ENCODE measurements at regions not wholly inside any gene's neighbourhood (a gene's known extent, or its start where the extent isn't known, plus 50 kb on each side); places are given as distances from the start of the nearest gene placed in this dataset.

DNA sequence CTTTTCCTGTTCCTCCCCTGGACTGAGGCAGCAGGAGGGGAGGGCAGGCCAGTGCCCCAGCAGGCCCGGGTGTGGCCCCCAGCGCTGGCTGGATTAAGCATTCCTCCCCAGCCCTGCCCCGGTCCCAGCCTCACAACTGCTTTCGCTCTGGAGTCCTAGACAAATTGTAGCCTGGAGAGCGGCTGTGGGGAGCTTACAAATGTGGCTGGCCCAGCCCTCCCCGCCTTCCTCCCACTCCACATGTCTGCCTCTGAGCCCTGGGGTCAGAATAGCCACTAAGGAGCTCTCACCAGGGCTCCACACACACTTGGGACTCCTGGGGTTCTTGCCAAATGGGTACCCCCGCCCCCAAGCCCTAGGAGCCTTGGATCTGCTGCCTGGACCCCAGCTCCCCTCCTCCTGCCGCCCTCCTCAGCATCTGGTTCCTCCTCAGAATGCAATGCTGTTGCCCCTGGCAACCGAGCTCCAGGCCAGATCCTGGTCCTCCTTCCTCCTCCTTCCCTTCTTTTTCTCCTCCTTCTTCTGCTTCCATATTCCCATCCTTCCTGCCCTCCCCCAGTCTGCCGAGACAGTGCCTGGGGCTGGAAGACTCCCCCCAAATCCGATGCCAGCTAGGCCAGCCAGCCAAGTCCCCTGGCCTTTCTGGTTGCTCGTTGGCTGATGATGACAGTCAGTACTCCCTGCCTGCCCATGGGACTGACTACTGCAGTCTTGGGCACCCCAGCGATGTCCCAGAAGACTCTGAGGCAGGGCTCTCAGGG is 91.1 kb downstream of the LINGO1 start:
- Histone ChIP-seq H3K27me3 (ENCODE audit: control insufficient read depth in 1 of 2, insufficient read depth in 2 of 2, low read length in 2 of 2) (no peaks in the 10 kb centered on the region), H3K4me1 (ENCODE audit: control insufficient read depth in 1 of 2, insufficient read depth in 2 of 2, low read length in 2 of 2) (peaks cover 17 to 27% of the 10 kb centered on the region in 2 donors), H3K9ac (ENCODE audit: low read depth in 1 of 2, low read length in 2 of 2) (no peak overlapping the region), H3K36me3 (ENCODE audit: control insufficient read depth in 1 of 2, insufficient read depth in 2 of 2, low read length in 2 of 2) (no peaks in the 10 kb centered on the region), H3K9me3 (ENCODE audit: control insufficient read depth in 1 of 2, low read length in 2 of 2) (no peaks in the 10 kb centered on the region), H3K4me3 (ENCODE audit: low read depth in 1 of 2, low read length in 2 of 2) (no peak overlapping the region), H3K27ac (ENCODE audit: low read depth, low read length) (no peak overlapping the region)

DNA sequence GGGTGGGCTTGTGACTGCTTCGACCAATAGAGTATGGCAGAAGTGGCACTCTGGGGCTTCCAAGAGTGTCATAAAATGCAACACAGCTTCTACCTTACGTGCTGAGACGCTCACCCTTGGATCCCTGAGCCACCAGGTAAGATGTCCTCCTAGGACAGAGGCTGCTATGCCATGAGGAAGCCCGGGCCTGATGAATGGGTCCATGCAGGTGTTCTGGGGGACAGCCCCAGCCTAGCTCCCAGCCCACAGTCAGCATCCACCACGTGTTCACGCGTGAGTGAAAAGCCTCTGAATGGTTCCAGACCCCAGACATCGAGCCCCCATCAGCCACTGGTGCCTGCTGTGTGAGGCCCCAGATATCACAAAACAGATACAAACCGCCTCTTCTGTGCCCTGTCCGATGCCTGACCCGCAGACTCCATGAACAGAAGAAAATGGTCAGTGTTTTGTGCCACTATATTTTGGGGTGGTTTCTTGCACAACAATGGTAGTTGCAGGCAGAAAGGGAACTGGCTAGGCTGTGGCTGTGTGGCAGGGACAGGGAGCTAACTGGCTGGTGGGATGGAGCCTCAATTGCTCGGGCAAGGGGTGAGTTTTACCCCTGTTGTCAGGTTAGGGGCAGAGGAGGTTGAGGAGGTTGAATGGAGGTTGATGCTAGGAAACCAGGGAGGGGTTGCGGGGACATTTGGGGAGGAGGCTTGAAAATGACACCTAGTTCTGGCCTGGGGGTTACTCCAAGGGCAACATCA is 92.2 kb downstream of the LINGO1 start:
- Histone ChIP-seq H3K9ac (ENCODE audit: low read depth in 1 of 2, low read length in 2 of 2) (no peak overlapping the region), H3K27ac (ENCODE audit: low read depth, low read length) (no peak overlapping the region), H3K4me1 (ENCODE audit: control insufficient read depth in 1 of 2, insufficient read depth in 2 of 2, low read length in 2 of 2) (peaks cover 17 to 33% of the 10 kb centered on the region in 2 donors), H3K27me3 (ENCODE audit: control insufficient read depth in 1 of 2, insufficient read depth in 2 of 2, low read length in 2 of 2) (no peaks in the 10 kb centered on the region), H3K36me3 (ENCODE audit: control insufficient read depth in 1 of 2, insufficient read depth in 2 of 2, low read length in 2 of 2) (no peaks in the 10 kb centered on the region), H3K4me3 (ENCODE audit: low read depth in 1 of 2, low read length in 2 of 2) (no peak overlapping the region), H3K9me3 (ENCODE audit: control insufficient read depth in 1 of 2, low read length in 2 of 2) (no peaks in the 10 kb centered on the region)

DNA sequence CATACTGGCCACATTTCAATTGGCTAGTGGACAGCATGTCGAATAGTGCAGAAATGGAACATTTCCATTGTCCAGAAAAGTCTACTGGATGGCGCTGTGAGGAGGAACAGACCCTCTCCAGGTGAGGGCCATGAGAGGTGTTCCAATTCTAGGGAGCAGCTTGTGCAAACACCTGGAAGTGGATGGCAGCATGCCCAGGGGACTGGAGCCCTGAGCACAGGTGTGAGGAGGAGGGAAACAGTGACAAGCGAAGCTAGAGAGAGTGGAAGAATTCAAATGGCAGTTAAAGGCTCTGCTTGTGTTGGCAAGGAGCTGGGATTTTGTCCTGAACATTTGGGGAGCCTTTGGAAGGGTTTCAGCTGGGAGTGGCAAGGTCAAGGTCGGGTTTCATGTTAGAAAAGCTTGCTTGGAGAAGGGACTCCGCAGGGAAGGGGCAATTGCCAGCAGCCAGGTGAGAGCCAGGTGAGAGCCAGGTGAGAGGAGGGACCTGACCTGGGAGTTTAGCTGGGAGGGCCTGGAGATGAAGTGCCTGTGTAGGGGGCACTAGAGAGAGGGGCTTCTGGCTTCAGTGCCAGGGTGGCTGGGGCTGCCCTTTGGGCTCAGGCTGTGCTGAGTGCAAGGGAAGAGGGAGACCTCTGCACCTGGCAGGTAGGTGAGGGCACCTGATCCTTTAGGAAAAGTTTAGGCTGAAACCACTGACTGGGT is 93.8 kb downstream of the LINGO1 start:
- no peaks in the 10 kb centered on the region for H3K36me3 ChIP-seq (ENCODE audit: control insufficient read depth in 1 of 2, insufficient read depth in 2 of 2, low read length in 2 of 2)
- H3K4me3 ChIP-seq (ENCODE audit: low read depth in 1 of 2, low read length in 2 of 2): no peak overlapping the region
- H3K27ac ChIP-seq (ENCODE audit: low read depth, low read length): no peak overlapping the region
- no peaks in the 10 kb centered on the region for H3K27me3 ChIP-seq (ENCODE audit: control insufficient read depth in 1 of 2, insufficient read depth in 2 of 2, low read length in 2 of 2)
- no peaks in the 10 kb centered on the region for H3K9me3 ChIP-seq (ENCODE audit: control insufficient read depth in 1 of 2, low read length in 2 of 2)
- H3K4me1 ChIP-seq (ENCODE audit: control insufficient read depth in 1 of 2, insufficient read depth in 2 of 2, low read length in 2 of 2): peaks cover 17 to 30% of the 10 kb centered on the region in 2 donors
- no peak overlapping the region for H3K9ac ChIP-seq (ENCODE audit: low read depth in 1 of 2, low read length in 2 of 2)

DNA sequence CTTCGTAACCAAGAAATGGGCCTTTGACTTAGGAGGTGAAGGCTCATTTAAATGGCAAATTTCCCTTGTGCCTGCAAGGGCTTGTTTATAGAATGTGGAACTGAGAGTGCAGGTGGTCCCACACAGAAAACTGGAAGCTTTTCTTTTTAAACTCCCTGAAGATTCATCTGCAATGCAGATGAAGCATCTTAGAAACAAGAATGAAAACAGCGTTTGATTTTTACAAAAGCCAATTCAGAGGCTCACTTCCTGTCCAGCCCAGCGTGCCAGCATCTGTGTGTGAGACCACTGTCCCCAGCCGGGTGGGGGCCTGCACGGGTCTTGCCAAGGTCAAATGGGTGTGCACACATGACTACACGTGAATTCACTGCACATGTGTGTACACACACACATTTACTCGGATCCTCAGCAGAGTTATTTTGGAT is 94.7 kb downstream of the LINGO1 start:
- Histone ChIP-seq H3K9me3 (ENCODE audit: control insufficient read depth in 1 of 2, low read length in 2 of 2) (no peaks in the 10 kb centered on the region), H3K4me3 (ENCODE audit: low read depth in 1 of 2, low read length in 2 of 2) (no peak overlapping the region), H3K36me3 (ENCODE audit: control insufficient read depth in 1 of 2, insufficient read depth in 2 of 2, low read length in 2 of 2) (no peaks in the 10 kb centered on the region), H3K27ac (ENCODE audit: low read depth, low read length) (no peak overlapping the region), H3K27me3 (ENCODE audit: control insufficient read depth in 1 of 2, insufficient read depth in 2 of 2, low read length in 2 of 2) (no peaks in the 10 kb centered on the region), H3K4me1 (ENCODE audit: control insufficient read depth in 1 of 2, insufficient read depth in 2 of 2, low read length in 2 of 2) (peaks cover 10 to 24% of the 10 kb centered on the region in 2 donors), H3K9ac (ENCODE audit: low read depth in 1 of 2, low read length in 2 of 2) (no peak overlapping the region)

DNA sequence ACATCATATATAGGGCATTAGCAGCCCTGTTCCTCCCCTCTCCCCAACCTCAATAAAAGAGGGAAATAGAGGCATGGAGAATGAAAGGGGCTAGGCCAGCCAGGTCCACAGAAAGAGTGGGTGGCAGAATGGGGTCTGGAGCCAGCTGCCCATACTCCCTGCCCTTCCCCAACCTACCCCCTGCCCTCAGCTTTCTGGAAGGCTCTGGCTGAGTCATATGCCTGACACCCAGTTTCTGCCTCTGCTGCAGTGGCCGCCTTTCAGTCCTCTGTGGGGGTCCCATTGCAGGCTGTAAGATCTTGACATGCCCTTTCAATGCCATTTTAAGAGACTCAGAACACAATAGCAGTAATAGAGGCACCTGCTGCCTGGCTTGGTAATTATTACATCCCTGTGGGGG is 95.7 kb downstream of the LINGO1 start:
- no peak overlapping the region for H3K4me3 ChIP-seq (ENCODE audit: low read depth in 1 of 2, low read length in 2 of 2)
- no peaks in the 10 kb centered on the region for H3K9me3 ChIP-seq (ENCODE audit: control insufficient read depth in 1 of 2, low read length in 2 of 2)
- no peak overlapping the region for H3K27ac ChIP-seq (ENCODE audit: low read depth, low read length)
- H3K9ac ChIP-seq (ENCODE audit: low read depth in 1 of 2, low read length in 2 of 2): no peak overlapping the region
- no peaks in the 10 kb centered on the region for H3K27me3 ChIP-seq (ENCODE audit: control insufficient read depth in 1 of 2, insufficient read depth in 2 of 2, low read length in 2 of 2)
- H3K36me3 ChIP-seq (ENCODE audit: control insufficient read depth in 1 of 2, insufficient read depth in 2 of 2, low read length in 2 of 2): no peaks in the 10 kb centered on the region
- peaks cover 3 to 19% of the 10 kb centered on the region in 2 donors for H3K4me1 ChIP-seq (ENCODE audit: control insufficient read depth in 1 of 2, insufficient read depth in 2 of 2, low read length in 2 of 2)

DNA sequence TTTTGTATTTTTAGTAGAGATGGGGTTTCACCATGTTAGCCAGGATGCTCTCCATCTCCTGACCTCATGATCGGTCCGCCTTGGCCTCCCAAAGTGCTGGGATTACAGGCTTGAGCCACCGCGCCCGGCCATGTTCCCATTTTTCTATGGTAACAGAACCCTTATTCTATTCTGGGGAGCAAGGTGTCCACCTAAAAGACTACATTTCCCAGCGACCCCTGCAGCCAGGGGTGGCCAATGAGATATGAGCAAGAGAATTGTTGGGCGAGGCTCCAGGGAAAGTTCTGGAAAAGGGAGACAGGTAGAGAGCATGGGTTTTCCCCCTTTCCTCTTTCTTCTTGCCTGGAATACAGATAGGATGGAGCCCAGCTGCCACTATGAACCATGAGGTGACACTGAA is 96.9 kb downstream of the LINGO1 start:
- Histone ChIP-seq H3K4me1 (ENCODE audit: control insufficient read depth in 1 of 2, insufficient read depth in 2 of 2, low read length in 2 of 2) (peaks cover 3 to 19% of the 10 kb centered on the region in 2 donors), H3K9me3 (ENCODE audit: control insufficient read depth in 1 of 2, low read length in 2 of 2) (no peaks in the 10 kb centered on the region), H3K27ac (ENCODE audit: low read depth, low read length) (no peak overlapping the region), H3K36me3 (ENCODE audit: control insufficient read depth in 1 of 2, insufficient read depth in 2 of 2, low read length in 2 of 2) (no peaks in the 10 kb centered on the region), H3K27me3 (ENCODE audit: control insufficient read depth in 1 of 2, insufficient read depth in 2 of 2, low read length in 2 of 2) (no peaks in the 10 kb centered on the region), H3K4me3 (ENCODE audit: low read depth in 1 of 2, low read length in 2 of 2) (no peak overlapping the region), H3K9ac (ENCODE audit: low read depth in 1 of 2, low read length in 2 of 2) (no peak overlapping the region)
